ENCODE measurements at regions not wholly inside any gene's neighbourhood (a gene's known extent, or its start where the extent isn't known, plus 50 kb on each side); places are given as distances from the start of the nearest gene placed in this dataset.

DNA sequence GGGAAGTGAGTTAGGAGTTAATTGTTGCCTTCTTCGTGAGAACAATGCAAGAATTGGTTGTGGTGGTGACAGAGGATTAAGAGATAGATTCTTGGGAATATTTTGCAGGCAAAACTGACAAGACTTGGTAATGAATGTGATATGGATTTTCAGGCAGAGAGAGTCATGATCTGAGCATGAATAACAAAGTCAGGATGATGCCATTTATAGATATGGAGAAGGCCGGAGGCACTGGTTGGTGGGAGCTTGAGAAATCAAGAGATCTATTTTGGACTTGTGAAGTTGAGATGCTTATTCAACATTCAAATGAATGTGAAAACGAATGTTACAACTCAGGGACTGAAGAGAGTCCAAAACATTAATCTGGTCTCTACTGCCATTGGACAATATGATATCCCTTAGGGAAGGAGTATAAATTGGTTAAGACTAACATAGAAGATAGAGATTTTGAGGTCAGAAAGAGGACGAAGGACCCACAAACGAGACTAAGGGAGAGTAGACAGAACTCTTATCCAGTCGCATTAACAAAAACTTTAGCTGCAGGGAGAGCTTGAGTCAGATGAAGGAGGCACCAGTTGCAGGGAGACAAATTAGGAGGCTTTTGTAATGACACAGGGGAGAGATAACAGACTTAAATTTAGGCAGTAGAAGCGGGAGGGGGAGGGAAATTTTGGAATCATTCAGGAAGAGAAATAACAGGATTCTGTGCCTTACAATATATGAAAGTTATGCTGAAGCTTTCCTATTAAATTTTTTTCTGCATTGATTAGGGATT, 1090.6 kb downstream of the GALC start:
- DNase-seq (ENCODE audit: low spot score) = no peak

DNA sequence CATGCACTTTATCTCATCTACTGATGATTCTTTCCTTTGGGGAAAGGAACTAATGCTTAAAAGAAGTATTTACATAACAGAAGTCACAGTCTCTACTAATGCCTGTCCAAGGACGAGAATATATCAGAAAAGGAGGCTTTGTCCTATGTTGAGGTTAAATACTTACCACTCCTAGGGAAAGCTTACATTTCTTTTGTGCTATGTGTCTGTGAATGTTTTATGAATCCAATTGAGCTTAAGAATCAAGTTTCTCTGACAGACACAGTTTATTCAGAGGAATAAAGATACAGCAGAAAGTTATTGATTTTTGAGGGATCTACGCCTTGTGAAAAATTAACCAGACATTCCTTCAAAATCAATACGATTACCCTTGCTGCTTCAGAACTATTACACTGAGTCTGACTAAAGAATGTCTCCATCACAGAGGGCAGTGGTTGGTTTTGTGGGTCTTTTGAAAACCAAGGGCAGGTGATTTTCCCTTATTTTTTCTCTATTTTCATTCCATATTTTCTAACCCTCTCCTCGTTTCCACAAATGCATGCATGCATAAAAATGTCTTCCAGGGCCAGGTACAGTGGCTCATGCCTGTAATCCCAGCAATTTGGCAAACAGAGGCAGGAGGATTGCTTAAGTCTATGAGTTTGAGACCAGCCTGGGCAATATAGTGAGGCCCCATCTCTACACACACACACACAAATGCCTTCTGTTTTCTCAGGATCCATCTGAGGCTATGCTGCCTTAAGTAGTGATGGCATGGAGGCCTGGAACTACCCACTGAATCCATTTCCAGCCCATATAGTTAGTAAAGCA, 1095.1 kb downstream of the GALC start:
- no peak for DNase-seq (ENCODE audit: low spot score)

DNA sequence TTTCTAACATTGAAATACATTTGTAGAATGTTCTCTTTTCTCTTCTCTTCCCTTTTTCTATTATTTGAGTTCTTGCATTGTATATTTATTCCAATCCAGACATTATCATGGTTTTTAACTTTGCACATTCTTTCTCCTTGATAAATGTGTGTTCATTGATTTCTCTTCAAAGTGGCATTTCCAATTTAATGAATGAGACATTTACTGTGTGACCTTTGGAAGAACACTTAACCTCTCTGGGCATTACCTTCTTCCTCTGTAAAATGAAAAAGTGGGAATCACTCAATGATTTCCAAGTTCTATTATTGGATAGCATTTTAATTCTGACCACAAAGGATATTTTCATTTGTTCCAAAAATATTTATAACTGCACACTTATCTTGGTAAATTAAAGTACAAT, 1095.8 kb downstream of the GALC start:
- DNase-seq (ENCODE audit: low spot score) = no peak

DNA sequence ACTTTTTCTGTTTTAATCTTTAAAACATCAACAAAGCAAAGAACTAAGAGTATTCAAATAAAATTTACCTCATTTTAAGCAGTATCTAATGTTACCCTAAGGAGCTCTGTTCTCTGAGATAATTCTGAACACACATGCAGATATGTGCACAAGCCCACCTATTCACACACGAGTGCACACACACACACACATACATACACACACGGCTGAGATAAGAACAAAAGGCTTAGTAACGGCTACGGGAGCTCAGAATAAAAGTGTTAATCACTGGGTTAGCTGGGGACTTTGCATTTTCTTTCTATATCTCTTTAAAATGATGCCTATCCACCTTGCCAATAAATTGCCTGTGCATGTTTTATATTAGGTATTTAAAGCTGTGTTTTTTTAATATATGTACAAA, 1096.3 kb downstream of the GALC start:
- DNase-seq (ENCODE audit: low spot score) = no peak

DNA sequence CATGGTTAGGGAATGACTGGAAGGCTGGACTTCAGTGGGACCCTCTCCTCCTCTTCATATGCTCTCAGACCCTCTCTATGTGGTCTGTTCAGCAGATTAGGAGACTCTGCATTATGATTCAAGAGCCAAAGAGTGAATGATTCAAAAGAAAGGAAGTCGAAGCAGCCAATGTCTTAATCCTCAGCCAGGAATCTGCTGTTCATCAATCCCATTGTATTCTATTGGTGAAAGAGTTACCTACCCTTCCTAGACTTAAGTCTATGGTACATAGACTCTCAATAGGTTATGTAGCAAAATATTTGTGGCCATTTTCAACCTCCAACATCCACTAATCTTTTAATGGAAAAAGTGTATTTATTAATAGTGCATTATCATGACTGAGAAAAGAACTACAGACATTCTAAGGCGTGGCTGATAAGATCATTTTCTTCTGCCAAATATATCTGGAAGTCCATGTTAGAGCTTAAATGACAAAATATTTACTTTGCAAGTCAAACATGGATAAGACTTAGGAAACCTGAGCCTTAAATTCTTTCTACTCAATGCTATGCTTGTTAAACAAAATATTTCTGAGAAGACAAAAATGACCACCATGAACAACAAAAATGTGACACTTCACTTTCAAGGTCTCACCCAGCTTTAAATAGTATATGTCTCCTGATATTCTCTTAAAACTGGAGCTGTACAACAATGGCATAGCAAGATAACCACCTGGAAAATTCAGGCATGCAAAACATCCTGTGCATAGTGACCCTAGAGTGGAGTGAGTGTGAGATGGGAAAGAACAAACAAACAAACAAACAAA, 1100.6 kb downstream of the GALC start:
- DNase-seq (ENCODE audit: low spot score) = no peak

DNA sequence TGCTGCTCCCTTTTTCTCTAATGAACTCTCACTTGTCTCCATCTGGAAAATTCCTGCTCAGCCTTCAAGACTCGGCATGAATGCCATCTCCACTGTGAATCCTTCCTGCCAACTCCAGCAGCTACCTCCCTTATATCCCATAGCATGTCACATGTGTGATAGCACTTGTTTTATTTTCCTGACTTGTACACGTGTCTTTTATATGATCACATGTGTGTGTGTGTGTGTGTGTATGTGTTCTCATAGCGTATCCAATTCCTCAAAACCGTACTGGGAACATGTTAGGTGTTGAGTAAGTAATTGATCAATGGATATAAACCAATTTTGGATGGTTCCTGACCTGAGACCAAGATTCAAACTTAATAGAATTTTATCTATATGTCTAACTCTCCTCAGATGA, 1107.7 kb downstream of the GALC start:
- no peak for DNase-seq (ENCODE audit: low spot score)

DNA sequence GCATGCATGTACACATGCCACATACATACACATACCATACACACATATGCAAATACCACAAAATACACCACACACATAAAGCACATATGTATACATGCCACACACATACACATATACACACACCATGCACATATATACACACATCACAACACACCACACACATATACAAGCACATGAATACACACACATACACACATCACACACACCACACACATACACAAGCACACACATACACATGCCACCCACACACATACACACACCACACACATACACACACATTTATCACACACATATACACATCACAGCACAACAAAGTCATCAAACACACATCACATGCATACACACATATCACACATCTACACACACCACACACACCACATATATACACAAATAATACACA, 1108.5 kb downstream of the GALC start:
- DNase-seq (ENCODE audit: low spot score) = no peak

DNA sequence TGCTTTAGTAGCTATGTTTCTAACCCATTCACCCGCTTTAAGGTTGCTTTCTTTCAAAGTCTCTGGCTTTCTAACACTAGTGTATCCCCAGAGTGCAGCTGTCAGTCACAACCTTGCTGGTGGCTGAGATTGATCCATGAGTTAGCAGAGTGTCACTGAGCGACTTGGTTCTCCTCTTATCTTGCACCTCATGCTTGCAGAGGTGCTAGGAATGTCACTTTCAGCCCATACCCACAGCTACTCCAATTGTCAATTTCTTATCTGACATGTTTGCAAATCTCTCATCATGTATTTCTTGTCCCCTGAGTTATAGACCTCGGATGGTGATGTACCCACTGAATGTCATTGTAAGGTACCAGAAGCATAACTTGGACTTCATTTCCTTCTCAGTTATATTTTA, 1110.2 kb downstream of the GALC start:
- no peak for DNase-seq (ENCODE audit: low spot score)

DNA sequence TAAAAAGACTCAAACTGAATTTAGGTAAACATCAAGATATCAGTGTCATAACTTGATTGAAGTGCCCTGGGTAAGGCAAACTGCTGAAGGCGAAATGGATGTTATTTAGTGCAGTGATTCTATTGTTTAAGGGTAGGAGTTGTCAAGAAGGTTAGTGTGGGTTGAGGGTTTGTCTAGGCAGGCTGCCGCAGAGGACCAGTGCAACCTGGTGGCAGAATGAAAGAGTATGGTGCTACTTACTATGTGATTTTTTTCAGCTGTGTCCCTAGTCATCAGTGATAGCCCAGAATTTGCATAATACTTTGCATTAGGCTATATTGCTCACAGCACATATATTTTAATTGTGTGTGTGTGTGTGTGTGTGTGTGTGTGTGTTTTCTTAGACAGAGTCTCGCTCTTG, 1127.0 kb downstream of the GALC start:
- no peak for DNase-seq (ENCODE audit: low spot score)

DNA sequence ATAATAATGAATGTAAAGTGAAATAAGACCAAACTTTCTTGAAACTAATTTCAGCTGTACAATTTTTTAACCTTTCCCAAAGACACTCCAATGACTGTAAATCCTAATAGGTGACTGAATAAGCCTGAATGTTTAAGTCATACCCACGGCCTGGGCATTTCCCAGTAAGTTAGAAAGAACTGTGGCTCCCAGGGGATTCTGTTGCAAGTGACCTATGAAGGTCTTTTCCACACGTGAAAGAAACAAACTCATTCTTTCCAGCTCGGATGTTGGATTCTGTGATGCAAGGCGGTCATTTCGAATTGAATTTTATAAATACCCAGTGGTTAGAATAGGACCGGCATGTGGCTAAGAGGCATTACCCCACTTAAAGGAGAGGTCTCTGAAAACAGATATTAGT, 1134.4 kb downstream of the GALC start:
- no peak for DNase-seq (ENCODE audit: low spot score)

DNA sequence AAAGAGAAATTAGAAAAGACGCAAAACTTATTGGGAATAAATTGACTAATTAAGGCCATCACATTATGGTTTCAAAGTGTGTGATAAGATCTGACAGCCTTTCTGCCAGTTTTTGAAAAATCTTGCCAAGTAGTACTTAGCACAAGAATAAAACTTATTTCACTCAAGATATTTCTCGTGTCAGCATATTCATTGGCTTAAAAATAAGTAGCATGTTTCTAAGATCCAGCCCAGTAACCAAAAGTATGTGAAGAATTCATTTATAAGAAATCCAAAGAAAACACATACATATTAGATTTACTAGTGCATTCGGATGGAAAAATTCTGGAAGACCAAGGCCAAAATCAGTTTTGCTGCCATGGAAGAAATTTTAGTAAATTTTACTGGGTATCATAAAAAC, 1135.0 kb downstream of the GALC start:
- DNase-seq (ENCODE audit: low spot score) = no peak

DNA sequence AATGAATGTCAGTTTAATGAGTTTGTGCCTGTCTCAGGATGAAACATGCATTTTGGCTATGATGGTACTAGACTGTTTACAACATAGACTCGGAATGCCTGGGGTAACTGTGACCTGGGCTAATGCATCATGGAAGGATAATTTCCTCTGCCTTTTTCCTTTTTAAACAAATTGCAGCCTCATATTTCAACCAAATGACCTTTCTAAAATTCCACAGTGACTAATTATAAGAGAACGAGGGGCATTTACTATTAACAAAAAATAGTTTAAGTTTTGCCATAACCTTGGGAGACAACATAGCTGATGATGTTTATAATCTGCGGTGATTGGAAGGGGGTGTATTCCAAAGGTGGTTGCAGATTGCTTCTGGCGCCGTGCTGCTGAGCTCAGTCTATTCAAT, 1140.5 kb downstream of the GALC start:
- DNase-seq (ENCODE audit: low spot score) = no peak

DNA sequence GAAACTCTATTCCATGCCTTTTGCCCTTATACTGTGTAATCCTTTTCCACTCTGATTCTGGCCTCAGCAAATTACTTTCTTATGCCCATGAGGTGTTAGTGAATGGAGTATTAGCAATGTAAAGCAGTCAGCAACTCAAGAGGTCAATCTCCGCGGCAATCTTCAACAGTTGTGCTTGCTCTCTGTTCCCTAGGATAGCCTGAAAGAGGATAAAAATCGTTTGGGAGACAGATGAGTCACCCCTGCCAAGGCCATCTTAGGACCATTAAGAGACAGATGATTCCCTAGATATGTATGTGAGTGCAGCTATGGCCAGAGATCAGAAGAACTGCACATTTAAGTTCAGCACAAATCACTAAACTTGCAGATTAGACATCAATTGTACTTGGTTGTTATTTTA, 1145.8 kb downstream of the GALC start:
- DNase-seq (ENCODE audit: low spot score) = no peak

DNA sequence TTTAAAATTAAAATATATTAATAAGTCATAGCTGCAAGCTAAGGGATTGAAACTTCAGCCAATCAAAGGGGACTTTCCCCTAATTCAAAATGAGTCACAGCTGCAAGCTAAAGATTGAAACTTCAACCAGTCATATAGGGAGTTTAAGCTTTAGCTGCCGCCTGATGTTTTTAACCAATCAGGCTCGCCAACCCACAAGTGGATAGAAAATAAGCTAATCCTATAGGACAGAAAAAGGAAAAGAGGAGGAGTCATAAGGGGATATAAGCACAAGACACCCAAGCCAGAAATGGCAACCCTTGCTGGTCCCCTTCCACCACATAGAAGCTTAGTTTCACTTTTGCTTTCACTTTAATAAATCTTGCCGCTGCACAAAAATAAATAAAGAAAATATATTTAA, 1154.6 kb downstream of the GALC start:
- DNase-seq (ENCODE audit: low spot score) = no peak

DNA sequence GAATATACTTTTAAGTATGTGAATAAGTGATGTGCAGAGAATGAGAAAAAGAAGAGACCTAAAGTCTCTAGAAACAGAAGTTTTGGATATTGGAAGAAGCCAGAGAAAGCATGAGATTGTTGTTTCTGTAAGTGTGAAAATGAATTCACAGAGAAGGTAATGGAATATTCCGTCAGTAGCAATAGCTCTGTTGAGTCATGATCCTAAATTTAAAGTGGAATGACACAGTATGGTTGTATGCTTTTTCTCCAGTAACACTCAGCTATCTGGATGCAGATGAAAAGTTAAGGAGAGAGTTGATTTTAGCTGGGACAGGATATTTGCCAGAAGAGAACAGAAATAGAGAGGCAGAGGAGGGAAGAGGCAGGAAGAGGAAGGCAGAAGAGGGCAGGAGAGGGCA, 1166.3 kb downstream of the GALC start:
- no peak for DNase-seq (ENCODE audit: low spot score)

DNA sequence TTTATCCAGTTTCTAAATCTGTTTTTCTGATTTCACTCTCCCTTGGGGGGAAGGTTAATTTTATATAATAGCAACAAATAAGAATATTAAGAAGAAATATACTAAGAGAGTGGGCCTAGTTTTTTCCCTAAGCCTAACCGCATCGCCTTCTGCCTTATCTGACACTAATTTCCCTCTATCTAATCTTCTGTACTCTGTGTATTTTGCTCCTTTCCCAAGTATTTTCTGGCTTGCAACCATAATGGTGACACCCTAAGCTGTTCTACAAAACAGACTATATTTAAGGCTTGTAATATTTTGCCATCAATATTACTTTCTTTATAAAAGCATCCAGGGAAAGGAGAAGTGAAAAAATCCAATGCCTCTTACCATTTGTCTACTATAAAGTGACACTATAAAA, 1168.8 kb downstream of the GALC start:
- DNase-seq (ENCODE audit: low spot score) = no peak

DNA sequence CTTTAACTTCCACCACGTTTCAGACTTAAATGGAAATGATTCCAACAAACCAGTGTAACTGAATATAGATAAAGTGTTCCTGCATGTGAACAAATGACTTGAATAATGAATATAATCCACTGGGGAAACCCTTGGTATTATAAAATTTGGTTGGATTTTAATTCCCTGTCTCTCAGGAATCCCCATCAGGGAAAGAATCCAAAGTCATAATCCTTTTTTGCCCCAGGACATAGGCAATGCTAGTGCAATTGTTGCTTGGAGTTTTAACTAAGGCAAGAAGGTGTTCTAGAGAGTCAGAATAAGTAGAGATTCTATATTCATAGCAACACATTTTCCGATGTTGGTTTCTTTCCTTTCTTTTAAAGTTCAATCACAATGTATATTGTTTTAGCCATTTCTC, 1169.4 kb downstream of the GALC start:
- no peak for DNase-seq (ENCODE audit: low spot score)

DNA sequence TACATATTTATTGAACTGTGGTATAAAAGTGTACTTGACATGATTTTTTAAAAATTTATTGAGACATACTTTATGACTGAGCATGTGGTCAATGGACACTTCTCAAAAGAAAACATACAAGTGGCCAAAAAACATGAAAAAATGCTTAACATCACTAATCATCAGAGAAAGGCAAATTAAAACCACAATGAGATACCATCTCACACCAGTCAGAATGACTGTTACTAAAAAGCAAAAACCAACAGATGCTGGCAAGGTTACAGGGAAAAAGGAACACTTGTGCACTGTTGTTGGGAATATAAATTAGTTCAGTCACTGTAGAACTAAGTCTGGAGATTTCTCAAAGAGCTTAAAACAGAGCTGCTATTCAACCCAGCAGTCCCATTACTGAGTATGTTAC, 1177.6 kb downstream of the GALC start:
- DNase-seq (ENCODE audit: low spot score) = no peak

DNA sequence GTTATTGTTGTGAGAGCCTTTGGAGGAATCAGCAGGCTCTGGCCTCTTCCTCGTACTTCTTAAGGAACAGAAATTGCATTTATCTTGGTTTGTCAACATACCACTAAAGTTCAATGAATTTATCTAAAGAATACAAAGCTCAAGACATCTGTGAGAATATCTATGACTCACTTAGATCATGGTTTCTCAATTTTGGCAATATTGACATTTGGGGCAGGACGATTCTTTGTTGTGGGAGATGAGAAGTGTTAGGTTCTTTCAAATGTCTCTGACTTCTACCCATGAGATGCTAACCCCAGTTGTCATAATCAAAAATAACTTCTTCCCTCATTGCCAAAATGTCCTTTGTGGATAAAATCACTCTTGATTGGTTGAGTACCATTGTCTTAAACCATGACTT, 1190.3 kb downstream of the GALC start:
- no peak for DNase-seq (ENCODE audit: low spot score)

DNA sequence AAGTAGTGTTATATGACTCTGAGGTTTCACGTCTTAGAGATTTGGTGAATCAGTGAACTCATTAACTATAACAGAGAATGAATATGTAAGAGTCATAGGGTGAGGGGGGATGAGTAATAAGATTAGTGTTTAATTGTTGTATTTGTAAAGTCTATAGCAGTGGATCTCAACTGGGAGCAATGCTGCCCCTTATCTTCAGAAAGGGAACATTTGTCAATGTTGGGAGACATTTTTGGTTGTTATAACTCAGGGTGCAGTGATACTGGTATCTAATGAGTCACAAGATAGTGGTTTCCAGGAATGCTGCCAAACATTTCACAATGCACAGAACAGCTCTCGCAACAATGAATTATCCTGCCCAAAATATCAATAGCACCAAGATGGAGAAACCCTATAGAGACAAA, 1193.7 kb downstream of the GALC start:
- DNase-seq (ENCODE audit: low spot score) = no peak

DNA sequence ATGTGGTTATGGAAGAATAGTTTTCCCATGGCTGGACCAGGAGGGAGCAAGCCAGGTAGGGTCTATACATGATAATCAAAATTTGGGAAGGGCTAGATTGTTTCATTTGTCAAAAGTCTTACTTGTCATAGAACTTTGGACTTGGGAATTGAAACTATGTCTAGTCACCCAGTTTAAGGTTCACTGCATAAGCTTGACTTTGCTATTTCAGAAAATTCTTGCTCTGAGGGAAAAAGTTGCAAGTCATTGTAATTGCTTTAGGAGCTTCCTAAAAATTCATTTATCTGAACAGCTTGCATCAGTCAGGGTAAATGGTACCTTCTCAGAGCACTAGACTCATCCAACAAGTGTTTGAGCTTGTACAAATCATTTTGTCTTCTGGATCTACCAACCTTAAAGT, 1194.7 kb downstream of the GALC start:
- no peak for DNase-seq (ENCODE audit: low spot score)

DNA sequence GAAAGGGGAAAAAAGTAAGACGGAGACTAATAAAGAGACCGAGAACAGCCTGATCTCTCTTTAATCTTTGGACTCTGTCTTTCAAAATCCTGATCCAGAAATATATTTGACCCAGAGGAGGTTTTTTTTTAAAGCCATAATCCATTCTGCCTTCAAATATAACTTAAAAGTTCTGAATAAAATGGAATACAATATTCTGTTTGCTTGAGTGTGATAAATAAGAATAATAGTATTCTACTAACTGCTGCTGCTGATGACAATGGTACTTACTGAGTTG, 1196.0 kb downstream of the GALC start:
- no peak for DNase-seq (ENCODE audit: low spot score)
